ENCODE measurements at regions not wholly inside any gene's neighbourhood (a gene's known extent, or its start where the extent isn't known, plus 50 kb on each side); places are given as distances from the start of the nearest gene placed in this dataset.

- H3K79me2 ChIP-seq (replicated peaks; ENCODE audit: insufficient read depth, low read length) = no peaks in the 10 kb centered on the region
- H3K9me3 ChIP-seq (ENCODE audit: low read length) = no peaks in the 10 kb centered on the region
- H2AFZ ChIP-seq (ENCODE audit: low read depth, low read length) = no peak overlapping the region
- H3K27ac ChIP-seq (ENCODE audit: low read length) = no peak overlapping the region
- no peak overlapping the region for H3K9ac ChIP-seq (ENCODE audit: low read length)
- H3K27me3 ChIP-seq (ENCODE audit: insufficient read depth, low read depth, low read length) = no peaks in the 10 kb centered on the region
- H3K4me2 ChIP-seq (ENCODE audit: low read length) = no peak overlapping the region
- no peaks in the 10 kb centered on the region for H3K36me3 ChIP-seq (ENCODE audit: insufficient read depth, low read length)
- TF ChIP-seq EZH2 (IDR thresholded peaks at IDR 0.05; ENCODE audit: borderline replicate concordance, insufficient read depth, low read length, poor library complexity, severe bottlenecking) (no peak), REST (IDR thresholded peaks at IDR 0.05; ENCODE audit: borderline replicate concordance) (no peak), SMC3 (conservative IDR thresholded peaks at IDR 0.05; ENCODE audit: poor library complexity) (no peak)
- no peaks in the 10 kb centered on the region for H3F3A ChIP-seq (ENCODE audit: insufficient read depth, low read length, poor library complexity, severe bottlenecking)
- no peaks in the 10 kb centered on the region for H3K9me2 ChIP-seq (ENCODE audit: insufficient read depth, low read length)
- no peaks in the 10 kb centered on the region for H4K20me1 ChIP-seq (ENCODE audit: insufficient read depth)
- no peak overlapping the region for H3K4me3 ChIP-seq (ENCODE audit: low read length)
These were observed 125.3 kb downstream of the BUD13 start for GRCh38 chr11:116647305-116648080.

GRCh38 chr11:116646191-116646590 is 126.6 kb downstream of the BUD13 start:
- H3K9me3 ChIP-seq (ENCODE audit: low read length) = no peaks in the 10 kb centered on the region

GRCh38 chr11:116644941-116645305 is 127.9 kb downstream of the BUD13 start:
- TF ChIP-seq RAD21 (conservative IDR thresholded peaks at IDR 0.05) (no peak), EZH2 (IDR thresholded peaks at IDR 0.05; ENCODE audit: borderline replicate concordance, insufficient read depth, low read length, poor library complexity, severe bottlenecking) (no peak), SMC3 (conservative IDR thresholded peaks at IDR 0.05; ENCODE audit: poor library complexity) (no peak), TAF1 (IDR thresholded peaks at IDR 0.05; ENCODE audit: low read depth) (no peak), REST (IDR thresholded peaks at IDR 0.05; ENCODE audit: borderline replicate concordance) (no peak)
- Histone ChIP-seq H3F3A (ENCODE audit: insufficient read depth, low read length, poor library complexity, severe bottlenecking) (no peaks in the 10 kb centered on the region), H3K27ac (ENCODE audit: low read length) (no peak overlapping the region), H3K9me2 (ENCODE audit: insufficient read depth, low read length) (no peaks in the 10 kb centered on the region), H2AFZ (ENCODE audit: low read depth, low read length) (no peak overlapping the region), H3K4me3 (ENCODE audit: low read length) (no peak overlapping the region), H3K9me3 (ENCODE audit: low read length) (no peaks in the 10 kb centered on the region), H4K20me1 (ENCODE audit: insufficient read depth) (no peaks in the 10 kb centered on the region), H3K79me2 (replicated peaks; ENCODE audit: insufficient read depth, low read length) (no peaks in the 10 kb centered on the region), H3K4me2 (ENCODE audit: low read length) (no peak overlapping the region), H3K36me3 (ENCODE audit: insufficient read depth, low read length) (no peaks in the 10 kb centered on the region), H3K27me3 (ENCODE audit: insufficient read depth, low read depth, low read length) (no peaks in the 10 kb centered on the region), H3K9ac (ENCODE audit: low read length) (no peak overlapping the region)

More at GRCh38 chr11:116646191-116646590, 126.6 kb downstream of the BUD13 start:
- no peak overlapping the region for H3K27ac ChIP-seq (ENCODE audit: low read length)
- TF ChIP-seq SMC3 (conservative IDR thresholded peaks at IDR 0.05; ENCODE audit: poor library complexity) (no peak), RAD21 (conservative IDR thresholded peaks at IDR 0.05) (no peak)
- H2AFZ ChIP-seq (ENCODE audit: low read depth, low read length) = no peak overlapping the region
- H3K9me2 ChIP-seq (ENCODE audit: insufficient read depth, low read length) = no peaks in the 10 kb centered on the region
- H3K27me3 ChIP-seq (ENCODE audit: insufficient read depth, low read depth, low read length) = no peaks in the 10 kb centered on the region
- no peak overlapping the region for H3K9ac ChIP-seq (ENCODE audit: low read length)
- no peaks in the 10 kb centered on the region for H3K36me3 ChIP-seq (ENCODE audit: insufficient read depth, low read length)
- no peaks in the 10 kb centered on the region for H3F3A ChIP-seq (ENCODE audit: insufficient read depth, low read length, poor library complexity, severe bottlenecking)
- H4K20me1 ChIP-seq (ENCODE audit: insufficient read depth) = no peaks in the 10 kb centered on the region
- H3K79me2 ChIP-seq (replicated peaks; ENCODE audit: insufficient read depth, low read length) = no peaks in the 10 kb centered on the region
- no peak overlapping the region for H3K4me3 ChIP-seq (ENCODE audit: low read length)
- no peak overlapping the region for H3K4me2 ChIP-seq (ENCODE audit: low read length)

Measured in neural cell (in vitro differentiated cells).